Sigmoid colon (tissue), 6 donors: ENCODE measurements at regions not wholly inside any gene's neighbourhood (a gene's known extent, or its start where the extent isn't known, plus 50 kb on each side); places are given as distances from the start of the nearest gene placed in this dataset.

Experiments used
- DNase-seq: peaks from one replicate; pipeline ENCODE4 v3.0.0-alpha.2; 2019
- H3K27ac ChIP-seq, 4 donors: fragments of 200-600 bp; sonication (generic); one replicate each; pipeline ENCODE4 v1.5.1; 2016 to 2019; ENCODE audit warnings: mild to moderate bottlenecking in 1 of 4
- H3K27me3 ChIP-seq, 3 donors: fragments of 200-600 bp; sonication (generic); one replicate each; pipeline ENCODE4 v1.5.1; 2019; ENCODE audit warnings: mild to moderate bottlenecking in 1 of 3
- H3K36me3 ChIP-seq, 4 donors: fragments of 200-600 bp; sonication (generic); one replicate each; pipeline ENCODE4 v1.5.1; 2016 to 2019
- H3K4me1 ChIP-seq, 4 donors: fragments of 200-600 bp; sonication (generic); one replicate each; pipeline ENCODE4 v1.5.1; 2017 to 2019
- H3K4me3 ChIP-seq, 4 donors: fragments of 200-600 bp; sonication (generic); one replicate each; pipeline ENCODE4 v1.5.1; 2017 to 2019; ENCODE audit warnings: mild to moderate bottlenecking in 2 of 4, moderate library complexity in 1 of 4
- H3K9me3 ChIP-seq, 4 donors: fragments of 200-600 bp in 3 of 4; sonication (generic) in 3 of 4; one replicate each; pipeline versions ENCODE4 v1.5.1 to v1.6.1; 2013 to 2019
- CTCF ChIP-seq, 4 experiments: fragments of 450-650 bp in 3 of 4; fragments of 200-600 bp in 1 of 4; IDR thresholded peaks; one replicate each; pipeline ENCODE4 v1.5.1; 2016 to 2019; ENCODE audit warnings: antibody characterized with exemption in 4 of 4, mild to moderate bottlenecking in 3 of 4, moderate library complexity in 2 of 4
- EP300 ChIP-seq, 4 donors: sonication (generic); formaldehyde crosslinking; IDR thresholded peaks; one replicate each; pipeline ENCODE4 v1.6.1; 2017; ENCODE audit warnings: antibody characterized with exemption in 4 of 4
- POLR2A ChIP-seq, 2 donors: fragments of 450-650 bp; IDR thresholded peaks; one replicate each; pipeline ENCODE4 v1.6.1; 2016; ENCODE audit warnings: antibody characterized with exemption in 2 of 2, mild to moderate bottlenecking in 2 of 2, moderate library complexity in 2 of 2
- POLR2AphosphoS5 ChIP-seq, 4 donors: sonication (generic); formaldehyde crosslinking; IDR thresholded peaks; one replicate each; pipeline ENCODE4 v1.6.1; 2017; ENCODE audit warnings: antibody characterized with exemption in 4 of 4
- WGBS, 2 donors: extraction: QIAGEN DNeasy Blood & Tissue Kit; methylation state at CpG; one replicate each; pipeline ENCODE4 v1.1.7; 2013; 5-methylcytosine and 5-hydroxymethylcytosine counted together
- intact Hi-C: fragments of 100-400 bp; cut with DNase I; formaldehyde crosslinking; loops from one replicate; pipeline ENCODE4 v1.15.1; 2023
- donor health status: healthy with polysubstance abuse.
- donor health status: healthy.

- H3K4me3 ChIP-seq, result no peak overlapping the region
- DNase-seq, result no peak
- H3K9me3 ChIP-seq, result no peaks in the 10 kb centered on the region
- no peaks in the 10 kb centered on the region for H3K36me3 ChIP-seq
- no peaks in the 10 kb centered on the region for H3K27me3 ChIP-seq
- WGBS, 2 donors, result 68 to 82% methylated on average over 2 of the region's 2 CpGs
- H3K4me1 ChIP-seq, result no peaks in the 10 kb centered on the region
- H3K27ac ChIP-seq, result no peak overlapping the region
- intact Hi-C loops, result no loop called here
- no peak for TF ChIP-seq POLR2AphosphoS5 (IDR thresholded peaks at IDR 0.05)
- TF ChIP-seq CTCF (IDR thresholded peaks at IDR 0.05), result no peak
- TF ChIP-seq POLR2A (IDR thresholded peaks at IDR 0.05), result no peak
- no peak for TF ChIP-seq EP300 (IDR thresholded peaks at IDR 0.05)
These were observed 163.8 kb upstream of the RGMA start for GRCh38 chr15:93252780-93253179.

GRCh38 chr15:93250950-93251349 is 161.9 kb upstream of the RGMA start:
- intact Hi-C loops, result no loop called here
- no peak overlapping the region for H3K4me3 ChIP-seq
- no peaks in the 10 kb centered on the region for H3K27me3 ChIP-seq
- H3K36me3 ChIP-seq, result no peaks in the 10 kb centered on the region
- TF ChIP-seq EP300 (IDR thresholded peaks at IDR 0.05), result no peak
- no peak for TF ChIP-seq POLR2A (IDR thresholded peaks at IDR 0.05)
- no peak for TF ChIP-seq POLR2AphosphoS5 (IDR thresholded peaks at IDR 0.05)
- TF ChIP-seq CTCF (IDR thresholded peaks at IDR 0.05), result no peak
- H3K27ac ChIP-seq, result peak overlapping the region in 1 of 4 donors; percentile 8
- H3K4me1 ChIP-seq, result no peaks in the 10 kb centered on the region
- no peak for DNase-seq
- H3K9me3 ChIP-seq, result no peaks in the 10 kb centered on the region
- 76 to 85% methylated on average over 8 of the region's 8 CpGs for WGBS, 2 donors

GRCh38 chr15:93250209-93250608 is 161.2 kb upstream of the RGMA start:
- Histone ChIP-seq H3K9me3 (no peaks in the 10 kb centered on the region), H3K4me1 (no peaks in the 10 kb centered on the region), H3K36me3 (no peaks in the 10 kb centered on the region), H3K27me3 (no peaks in the 10 kb centered on the region), H3K4me3 (no peak overlapping the region), H3K27ac (no peak overlapping the region)
- TF ChIP-seq POLR2AphosphoS5 (IDR thresholded peaks at IDR 0.05), result no peak
- intact Hi-C loops, result no loop called here
- 25 to 56% methylated on average over 2 of the region's 2 CpGs for WGBS, 2 donors
- no peak for DNase-seq

GRCh38 chr15:93249623-93250022 is 160.6 kb upstream of the RGMA start:
- DNase-seq, result no peak
- Histone ChIP-seq H3K27ac (no peak overlapping the region), H3K4me3 (no peak overlapping the region), H3K9me3 (no peaks in the 10 kb centered on the region), H3K27me3 (no peaks in the 10 kb centered on the region), H3K36me3 (no peaks in the 10 kb centered on the region), H3K4me1 (no peaks in the 10 kb centered on the region)
- WGBS, 2 donors, result 83 to 84% methylated on average over 7 of the region's 7 CpGs
- intact Hi-C loops, result no loop called here
- no peak for TF ChIP-seq POLR2AphosphoS5 (IDR thresholded peaks at IDR 0.05)
- no peak for TF ChIP-seq CTCF (IDR thresholded peaks at IDR 0.05)
- TF ChIP-seq POLR2A (IDR thresholded peaks at IDR 0.05), result no peak
- no peak for TF ChIP-seq EP300 (IDR thresholded peaks at IDR 0.05)

- Histone ChIP-seq H3K36me3 (no peaks in the 10 kb centered on the region), H3K27ac (no peak overlapping the region), H3K9me3 (no peaks in the 10 kb centered on the region), H3K27me3 (no peaks in the 10 kb centered on the region), H3K4me3 (no peak overlapping the region), H3K4me1 (no peaks in the 10 kb centered on the region)
- no peak for DNase-seq
- TF ChIP-seq EP300 (IDR thresholded peaks at IDR 0.05) (no peak), POLR2AphosphoS5 (IDR thresholded peaks at IDR 0.05) (no peak), CTCF (IDR thresholded peaks at IDR 0.05) (no peak), POLR2A (IDR thresholded peaks at IDR 0.05) (no peak)
- intact Hi-C loops, result no loop called here
- WGBS, 2 donors, result 78 to 81% methylated on average over 14 of the region's 14 CpGs
These were observed 158.6 kb upstream of the RGMA start for GRCh38 chr15:93247466-93248121.
